Activated T-helper 2 cell treated with anti-CD3 and anti-CD28 coated beads, Interferon-gamma antibody, Interleukin-2, Interleukin-4, amounts not matched to agents 10 μg/mL and 5 μg/mL and 100 μg/mL, durations not matched to agents 14 hours and 24 hours and 36 hours (primary cell): ENCODE measurements at regions not wholly inside any gene's neighbourhood (a gene's known extent, or its start where the extent isn't known, plus 50 kb on each side); places are given as distances from the start of the nearest gene placed in this dataset.

ENCODE experiments used
- DNase-seq: peaks from one replicate; pipeline ENCODE4 v3.0.0; 2021; ENCODE audit warnings: low spot score
- H3K27ac Mint-ChIP-seq: one replicate; pipeline ENCODE4 v1.8.0; 2021; ENCODE audit warnings: mixed read lengths
- H3K27me3 Mint-ChIP-seq: one replicate; pipeline ENCODE4 v1.8.0; 2021; ENCODE audit warnings: low read depth, mixed read lengths
- H3K36me3 Mint-ChIP-seq: one replicate; pipeline ENCODE4 v1.8.0; 2021; ENCODE audit warnings: low read depth, mixed read lengths
- H3K4me1 Mint-ChIP-seq: one replicate; pipeline ENCODE4 v1.8.0; 2021; ENCODE audit warnings: low read depth, mixed read lengths
- H3K4me3 Mint-ChIP-seq: one replicate; pipeline ENCODE4 v1.8.0; 2021; ENCODE audit warnings: low read depth, mild to moderate bottlenecking, moderate library complexity, mixed read lengths
- H3K9me3 Mint-ChIP-seq: one replicate; pipeline ENCODE4 v1.8.0; 2021; ENCODE audit warnings: mixed read lengths
- intact Hi-C: fragments of 100-400 bp; cut with micrococcal nuclease; formaldehyde crosslinking; loops from one replicate; pipeline ENCODE4 v1.15.1; 2023

DNA sequence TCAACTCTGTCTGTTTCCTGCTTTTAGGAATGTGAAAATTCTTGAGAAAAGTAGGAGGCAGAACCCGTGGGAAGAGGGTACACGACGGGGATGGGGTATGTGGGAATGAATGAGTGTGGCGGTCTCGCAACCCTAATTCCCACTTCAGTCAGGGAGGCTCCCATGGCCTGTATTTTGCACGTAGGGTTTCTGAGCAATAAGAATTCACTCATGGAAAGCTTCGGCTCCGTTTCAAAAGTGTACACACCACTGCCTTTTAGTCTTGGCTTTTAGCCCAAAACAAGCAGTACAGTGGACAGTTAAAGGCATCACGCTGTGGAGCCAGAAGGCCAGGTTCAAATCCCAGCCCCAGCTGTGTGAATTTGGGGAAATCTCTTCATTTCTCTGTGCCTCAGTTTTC lies 116.7 kb downstream of the MN1 start:
- no peak overlapping the region for H3K4me3 Mint-ChIP-seq
- no peak for DNase-seq
- H3K27me3 Mint-ChIP-seq = no peaks in the 10 kb centered on the region
- no peaks in the 10 kb centered on the region for H3K36me3 Mint-ChIP-seq
- no peaks in the 10 kb centered on the region for H3K4me1 Mint-ChIP-seq
- intact Hi-C loops = no loop called here
- peaks cover 4% of the 10 kb centered on the region for H3K9me3 Mint-ChIP-seq
- H3K27ac Mint-ChIP-seq = no peak overlapping the region

DNA sequence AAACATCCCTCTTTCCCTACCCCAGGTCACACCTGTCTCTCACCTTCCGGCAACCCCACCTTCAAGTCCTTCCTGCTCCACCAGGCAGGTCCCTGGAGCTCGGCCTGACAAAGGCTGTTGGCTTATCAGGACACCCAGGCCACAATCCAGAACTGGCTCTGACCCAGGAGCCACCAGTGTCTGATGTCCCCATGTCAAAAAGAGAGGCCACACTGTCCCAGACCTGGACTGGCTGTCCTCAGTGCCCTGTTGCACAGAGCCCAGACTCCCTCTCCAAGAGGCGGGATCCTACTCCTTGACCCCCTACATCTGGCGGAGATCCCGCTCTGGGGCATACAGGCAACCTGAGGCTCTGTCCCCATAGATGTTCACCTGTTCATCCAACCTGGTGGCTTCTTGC lies 116.0 kb downstream of the MN1 start:
- Mint-ChIP-seq H3K36me3 (no peaks in the 10 kb centered on the region), H3K4me3 (no peak overlapping the region), H3K4me1 (no peaks in the 10 kb centered on the region), H3K27ac (no peak overlapping the region), H3K9me3 (peaks cover 4% of the 10 kb centered on the region), H3K27me3 (no peaks in the 10 kb centered on the region)
- intact Hi-C loops = no loop called here
- DNase-seq = no peak

DNA sequence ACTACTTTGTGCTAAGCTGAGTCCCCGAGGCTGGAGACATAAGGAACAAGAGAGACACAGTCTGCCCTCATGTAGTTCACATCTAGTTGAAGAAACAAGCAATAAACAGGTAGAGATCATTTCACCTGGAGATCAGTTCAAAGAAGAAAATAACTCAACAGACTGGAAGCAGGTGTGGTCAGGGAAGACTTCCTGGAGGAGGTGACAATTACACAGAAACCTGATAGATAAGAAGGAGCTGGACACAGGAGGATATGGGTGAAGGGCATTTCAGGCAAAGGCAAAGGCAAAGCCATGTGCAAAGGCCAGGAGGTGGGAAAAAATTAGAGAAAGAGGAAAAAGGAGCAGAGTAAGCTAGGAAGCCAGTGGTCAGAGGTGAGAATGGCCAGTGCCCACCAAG lies 115.6 kb downstream of the MN1 start:
- intact Hi-C loops = no loop called here
- no peak overlapping the region for H3K27ac Mint-ChIP-seq

DNA sequence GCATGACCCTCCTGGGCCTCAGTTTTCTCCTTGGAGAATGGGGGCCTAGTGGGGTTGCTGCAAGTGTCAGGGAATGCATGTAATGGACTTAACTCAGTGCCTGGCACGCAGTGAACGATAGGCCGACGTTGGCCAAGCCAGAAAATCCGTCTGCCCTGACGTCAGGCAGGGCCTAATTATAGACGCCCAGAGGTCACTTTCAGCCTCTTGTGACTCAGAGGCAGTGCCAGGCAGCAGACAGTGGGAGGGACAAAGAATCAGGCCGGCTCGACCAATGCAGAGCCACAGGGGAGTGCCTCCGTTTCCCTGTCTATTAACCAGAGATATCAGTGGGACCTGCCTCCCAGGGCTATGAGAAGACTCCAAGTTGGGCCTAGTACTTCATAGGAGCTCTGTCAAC lies 115.0 kb downstream of the MN1 start:
- peaks cover 4% of the 10 kb centered on the region for H3K9me3 Mint-ChIP-seq
- H3K27me3 Mint-ChIP-seq = no peaks in the 10 kb centered on the region
- no peak for DNase-seq
- no peaks in the 10 kb centered on the region for H3K36me3 Mint-ChIP-seq
- no peaks in the 10 kb centered on the region for H3K4me1 Mint-ChIP-seq
- intact Hi-C loops = no loop called here
- no peak overlapping the region for H3K4me3 Mint-ChIP-seq
- no peak overlapping the region for H3K27ac Mint-ChIP-seq

More for the DNA sequence above, 115.6 kb downstream of the MN1 start:
- H3K4me3 Mint-ChIP-seq = no peak overlapping the region
- H3K27me3 Mint-ChIP-seq = no peaks in the 10 kb centered on the region
- no peaks in the 10 kb centered on the region for H3K4me1 Mint-ChIP-seq
- peaks cover 4% of the 10 kb centered on the region for H3K9me3 Mint-ChIP-seq
- DNase-seq = no peak
- H3K36me3 Mint-ChIP-seq = no peaks in the 10 kb centered on the region

DNA sequence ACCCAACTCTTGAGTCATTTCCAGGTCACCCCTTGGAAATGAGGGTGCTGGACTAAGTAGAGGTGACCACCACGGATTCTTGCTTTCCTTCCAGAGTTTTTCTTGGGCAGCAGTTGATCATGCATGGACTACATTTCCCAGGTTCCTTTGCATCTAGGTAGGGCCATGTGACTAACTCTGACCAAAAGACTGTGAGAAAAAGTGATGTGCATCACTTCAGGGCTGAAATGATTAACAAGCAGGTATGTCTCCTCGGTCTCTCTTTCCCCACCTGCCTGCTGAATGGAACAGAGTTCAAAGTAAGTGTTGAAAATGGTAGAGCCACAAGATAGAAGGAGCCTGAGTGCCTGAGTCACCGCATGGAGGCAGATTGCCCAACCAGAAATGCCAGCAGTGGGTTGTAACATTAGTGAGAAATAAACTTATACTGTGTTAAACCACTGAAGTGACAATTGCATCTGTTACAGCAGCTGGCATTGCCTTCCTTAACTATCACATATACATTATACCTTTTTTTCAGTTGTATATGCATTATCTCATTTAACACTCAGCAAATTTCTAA lies 113.5 kb downstream of the MN1 start:
- Mint-ChIP-seq H3K4me3 (no peak overlapping the region), H3K9me3 (peaks cover 4% of the 10 kb centered on the region), H3K27ac (no peak overlapping the region), H3K36me3 (no peaks in the 10 kb centered on the region), H3K27me3 (no peaks in the 10 kb centered on the region), H3K4me1 (no peaks in the 10 kb centered on the region)
- DNase-seq = no peak
- intact Hi-C loops = no loop called here

DNA sequence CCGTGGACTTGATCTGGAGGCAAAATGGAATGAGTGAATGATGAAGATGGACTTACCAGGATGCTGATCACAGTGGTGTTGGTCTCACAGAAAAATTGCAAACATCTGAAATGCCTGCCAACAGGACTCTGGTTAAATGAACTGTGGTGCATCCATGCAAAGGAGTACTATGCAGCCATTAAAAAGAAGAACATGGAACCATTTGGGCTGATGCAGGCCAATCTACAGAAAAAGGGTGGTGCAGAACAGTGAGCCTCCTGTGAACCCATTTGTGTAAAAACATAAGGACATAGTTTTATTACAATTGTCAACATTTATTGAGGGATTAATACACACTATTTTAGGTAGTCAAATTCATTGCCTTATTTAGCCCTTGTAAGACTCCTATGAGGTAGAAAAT lies 111.9 kb downstream of the MN1 start:
- no peak overlapping the region for H3K27ac Mint-ChIP-seq
- H3K36me3 Mint-ChIP-seq = no peaks in the 10 kb centered on the region
- H3K9me3 Mint-ChIP-seq = peaks cover 4% of the 10 kb centered on the region
- H3K4me1 Mint-ChIP-seq = no peaks in the 10 kb centered on the region
- DNase-seq = no peak
- no peaks in the 10 kb centered on the region for H3K27me3 Mint-ChIP-seq
- H3K4me3 Mint-ChIP-seq = no peak overlapping the region
- intact Hi-C loops = no loop called here

DNA sequence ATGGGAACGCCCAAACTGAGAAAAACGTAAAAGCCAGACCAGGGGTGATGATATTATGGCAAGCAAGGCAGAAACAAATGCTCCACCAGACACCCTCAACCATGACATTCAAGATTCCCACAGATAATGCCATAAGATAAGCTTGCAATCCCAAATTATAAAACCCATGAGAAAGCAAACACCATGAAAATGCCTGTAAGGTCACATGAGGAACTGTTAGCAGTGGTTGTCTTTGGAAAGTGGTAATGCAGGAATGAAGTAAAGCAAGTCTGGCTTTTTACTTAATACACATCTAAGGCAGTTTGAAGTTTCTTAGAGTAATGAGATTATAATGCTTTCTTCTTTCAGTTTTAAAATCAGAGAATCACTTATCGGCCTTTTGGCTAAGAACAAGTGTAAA lies 111.0 kb downstream of the MN1 start:
- intact Hi-C loops = no loop called here
- Mint-ChIP-seq H3K27me3 (no peaks in the 10 kb centered on the region), H3K9me3 (peaks cover 4% of the 10 kb centered on the region)

DNA sequence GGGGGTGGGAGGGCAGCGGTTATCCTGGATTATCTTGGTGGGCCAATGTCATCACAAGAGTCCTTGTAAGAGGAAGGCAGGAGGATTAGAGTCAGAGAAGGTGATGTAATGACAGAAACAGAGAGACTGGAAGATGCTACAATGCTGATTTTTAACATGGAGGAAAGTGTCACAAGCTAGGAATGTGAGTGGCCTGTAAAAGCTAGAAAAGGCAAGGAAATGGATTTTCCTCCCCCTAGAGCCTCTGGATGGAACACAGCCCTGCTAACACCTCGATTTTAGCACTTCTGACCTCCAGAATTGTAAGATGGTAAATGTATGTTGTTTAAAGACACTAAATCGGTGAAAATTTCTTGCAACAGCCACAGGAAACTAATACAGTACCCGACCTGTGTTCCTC lies 109.3 kb downstream of the MN1 start:
- H3K27ac Mint-ChIP-seq = no peak overlapping the region
- H3K9me3 Mint-ChIP-seq = peaks cover 6% of the 10 kb centered on the region
- no peaks in the 10 kb centered on the region for H3K27me3 Mint-ChIP-seq
- no peak for DNase-seq
- H3K4me3 Mint-ChIP-seq = no peak overlapping the region
- no peaks in the 10 kb centered on the region for H3K36me3 Mint-ChIP-seq
- intact Hi-C loops = no loop called here
- H3K4me1 Mint-ChIP-seq = no peaks in the 10 kb centered on the region

More for the DNA sequence above, 111.0 kb downstream of the MN1 start:
- no peaks in the 10 kb centered on the region for H3K36me3 Mint-ChIP-seq
- H3K4me3 Mint-ChIP-seq = no peak overlapping the region
- H3K27ac Mint-ChIP-seq = no peak overlapping the region
- DNase-seq = no peak
- H3K4me1 Mint-ChIP-seq = no peaks in the 10 kb centered on the region

DNA sequence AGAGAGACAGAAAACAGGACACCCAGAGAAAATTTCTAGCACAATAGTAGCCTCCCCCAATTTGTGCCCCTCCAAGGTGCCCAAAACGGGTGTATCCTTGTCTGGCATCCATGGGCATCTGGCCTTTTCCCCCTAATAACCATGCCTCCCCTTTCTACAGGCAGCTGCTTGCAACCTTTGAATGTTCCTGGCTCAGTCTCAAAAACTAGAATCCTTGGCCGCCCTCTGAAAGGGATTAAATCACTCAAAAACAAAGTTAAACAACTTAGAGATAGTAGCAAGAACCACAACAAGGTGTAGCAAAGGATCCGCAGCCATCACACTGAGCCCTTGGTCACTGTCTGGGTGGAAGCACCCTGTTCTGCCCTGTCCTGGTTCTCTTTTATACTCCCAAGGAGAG lies 105.6 kb downstream of the MN1 start:
- Mint-ChIP-seq H3K4me3 (no peak overlapping the region), H3K27ac (no peak overlapping the region), H3K4me1 (no peaks in the 10 kb centered on the region), H3K27me3 (no peaks in the 10 kb centered on the region), H3K36me3 (no peaks in the 10 kb centered on the region), H3K9me3 (peaks cover 6% of the 10 kb centered on the region)
- no peak for DNase-seq
- intact Hi-C loops = no loop called here

DNA sequence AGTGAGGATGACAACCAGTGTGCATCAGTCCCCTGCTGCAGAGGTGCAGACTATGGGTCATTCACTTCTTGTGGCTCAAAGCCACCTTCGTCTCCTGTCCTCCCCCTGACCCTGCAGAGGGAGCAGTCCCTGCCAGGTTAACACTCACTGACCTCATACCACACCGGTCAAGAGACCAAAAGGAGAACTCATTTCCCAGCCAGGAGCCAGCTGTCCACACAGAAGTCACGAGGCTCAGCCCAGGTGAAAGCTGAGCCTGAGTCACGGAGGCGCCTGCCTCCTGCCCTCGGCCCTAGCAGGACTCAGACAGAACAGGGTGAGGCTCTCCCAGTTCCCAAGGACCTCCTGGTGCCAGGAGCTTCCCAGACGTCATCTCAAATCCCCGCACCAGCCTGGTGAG lies 103.7 kb downstream of the MN1 start:
- DNase-seq = no peak

More for the DNA sequence above, 103.7 kb downstream of the MN1 start:
- Mint-ChIP-seq H3K27ac (no peak overlapping the region), H3K36me3 (no peaks in the 10 kb centered on the region), H3K4me3 (no peak overlapping the region), H3K9me3 (peaks cover 6% of the 10 kb centered on the region), H3K27me3 (no peaks in the 10 kb centered on the region), H3K4me1 (no peaks in the 10 kb centered on the region)
- intact Hi-C loops = no loop called here
